CD4-positive, alpha-beta T cell (primary cell): ENCODE measurements at regions not wholly inside any gene's neighbourhood (a gene's known extent, or its start where the extent isn't known, plus 50 kb on each side); places are given as distances from the start of the nearest gene placed in this dataset.

Experiments used
- ATAC-seq: fragments of 200-7000 bp; cut with Tn5 transposase; one replicate; pipeline ENCODE4 v1.10.0; 2022; ENCODE audit warnings: mild to moderate bottlenecking; ENCODE audit not compliant: poor library complexity
- CTCF ChIA-PET: fragments of 350-600 bp; sonication (Branson Sonifier 250); formaldehyde crosslinking; loops from one replicate; lab custom pipeline; 2021; ENCODE audit warnings: antibody characterized with exemption, inconsistent platforms; lab: Charles Lee
- POLR2A ChIA-PET: fragments of 350-600 bp; sonication (Branson Sonifier 250); formaldehyde crosslinking; loops from one replicate; lab custom pipeline; 2021; ENCODE audit warnings: antibody characterized with exemption, inconsistent platforms; lab: Charles Lee
- DNase-seq, 14 experiments: peaks; one replicate each; pipeline ENCODE4 v3.0.0-alpha.2; 2013 to 2020; ENCODE audit warnings: mixed read lengths in 2 of 14
- H3K27ac ChIP-seq, 2 donors: one replicate each; pipeline versions ENCODE4 v1.5.1 to v1.7.0; 2013; ENCODE audit warnings: low read length in 2 of 2, low read depth in 1 of 2, mild to moderate bottlenecking in 1 of 2
- H3K27me3 ChIP-seq, 2 experiments: 1 replicate in 1 of 2; 2 replicates in 1 of 2; pipeline versions ENCODE4 v1.6.1 to v1.7.0; 2013; ENCODE audit warnings: low read length in 2 of 2, control low read depth in 1 of 2, mild to moderate bottlenecking in 1 of 2, moderate library complexity in 1 of 2; ENCODE audit not compliant: insufficient read depth in 2 of 2, control insufficient read depth in 1 of 2
- H3K36me3 ChIP-seq: one replicate; pipeline ENCODE4 v1.6.1; 2013; ENCODE audit warnings: low read length, control low read depth; ENCODE audit not compliant: insufficient read depth
- H3K4me1 ChIP-seq: one replicate; pipeline ENCODE4 v1.6.1; 2013; ENCODE audit warnings: low read length, control low read depth; ENCODE audit not compliant: insufficient read depth
- H3K4me3 ChIP-seq: one replicate; pipeline ENCODE4 v1.5.1; 2013; ENCODE audit warnings: mild to moderate bottlenecking, low read length, moderate library complexity
- H3K9me3 ChIP-seq, 2 experiments: 1 replicate in 1 of 2; 2 replicates in 1 of 2; pipeline versions ENCODE4 v1.6.1 to v1.7.0; 2013; ENCODE audit warnings: low read length in 2 of 2, mild to moderate bottlenecking in 2 of 2, control low read depth in 1 of 2, moderate library complexity in 1 of 2; ENCODE audit not compliant: control insufficient read depth in 1 of 2, insufficient read depth in 1 of 2
- H3K27ac Mint-ChIP-seq: one replicate; pipeline ENCODE4 v1.8.0; 2020; ENCODE audit warnings: mixed read lengths
- H3K27me3 Mint-ChIP-seq: one replicate; pipeline ENCODE4 v1.8.0; 2021; ENCODE audit warnings: mixed read lengths
- H3K36me3 Mint-ChIP-seq: one replicate; pipeline ENCODE4 v1.8.0; 2021; ENCODE audit warnings: low read depth, mixed read lengths
- H3K4me1 Mint-ChIP-seq: one replicate; pipeline ENCODE4 v1.8.0; 2021; ENCODE audit warnings: low read depth, mixed read lengths
- H3K4me3 Mint-ChIP-seq: one replicate; pipeline ENCODE4 v1.8.0; 2020; ENCODE audit warnings: mild to moderate bottlenecking, mixed read lengths
- H3K9me3 Mint-ChIP-seq: one replicate; pipeline ENCODE4 v1.8.0; 2020; ENCODE audit warnings: mixed read lengths
- CTCF ChIP-seq: fragments of 200-600 bp; IDR thresholded peaks from one replicate; pipeline ENCODE4 v1.8.0; 2022; ENCODE audit warnings: antibody characterized with exemption, mild to moderate bottlenecking
- intact Hi-C, 2 experiments: fragments of 100-400 bp; cut with DNase I in 1 of 2; cut with micrococcal nuclease in 1 of 2; formaldehyde crosslinking; loops; one replicate each; pipeline versions ENCODE4 v1.15.1 to v1.9.0; 2023 to 2025; cut with DNase I, micrococcal nuclease

- H3K4me1 ChIP-seq, result no peaks in the 10 kb centered on the region
- Mint-ChIP-seq H3K27ac (no peak overlapping the region), H3K27me3 (no peaks in the 10 kb centered on the region), H3K36me3 (no peaks in the 10 kb centered on the region), H3K4me3 (no peak overlapping the region), H3K4me1 (no peaks in the 10 kb centered on the region), H3K9me3 (no peaks in the 10 kb centered on the region)
- H3K9me3 ChIP-seq, result peaks cover 0 to 11% of the 10 kb centered on the region in 2 experiments
- intact Hi-C loops, result no loop called here
- POLR2A ChIA-PET, result no interaction called here
- no peak for DNase-seq
- ATAC-seq, result no peak
- no peak overlapping the region for H3K27ac ChIP-seq
- CTCF ChIA-PET, result no interaction called here
- H3K36me3 ChIP-seq, result no peaks in the 10 kb centered on the region
- H3K4me3 ChIP-seq, result no peak overlapping the region
- no peaks in the 10 kb centered on the region for H3K27me3 ChIP-seq
- no peak for TF ChIP-seq CTCF
Observed at GRCh38 chr7:153398370-153398769, 638.8 kb downstream of the ACTR3B start.

- ATAC-seq, result no peak
- H3K4me1 Mint-ChIP-seq, result no peaks in the 10 kb centered on the region
- no peak overlapping the region for H3K27ac Mint-ChIP-seq
Observed at GRCh38 chr7:153398789-153399553, 639.4 kb downstream of the ACTR3B start.

DNA sequence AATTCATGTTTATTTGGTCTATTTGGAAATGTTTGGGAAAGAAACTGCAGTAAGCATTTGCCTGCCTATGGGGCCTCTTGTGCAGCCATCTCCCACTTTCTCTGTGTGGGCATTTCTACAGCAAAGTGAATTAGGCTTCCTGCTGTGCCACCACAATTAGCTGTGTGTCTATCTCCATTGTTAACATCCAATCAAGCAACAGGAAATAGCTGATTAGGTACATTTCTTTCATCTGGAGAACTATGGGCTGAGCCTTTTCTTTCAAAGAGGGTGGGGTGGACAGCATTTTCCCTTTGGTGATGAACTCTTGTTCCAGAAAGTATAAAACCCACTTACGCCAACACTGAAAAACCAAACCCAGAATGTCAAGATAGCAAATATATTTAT is 640.0 kb downstream of the ACTR3B start:
- intact Hi-C loops, result no loop called here
- Histone ChIP-seq H3K36me3 (no peaks in the 10 kb centered on the region), H3K27ac (no peak overlapping the region), H3K27me3 (no peaks in the 10 kb centered on the region), H3K4me1 (no peaks in the 10 kb centered on the region), H3K9me3 (peaks cover 0 to 12% of the 10 kb centered on the region in 2 experiments), H3K4me3 (no peak overlapping the region)
- POLR2A ChIA-PET, result no interaction called here
- CTCF ChIA-PET, result no interaction called here
- ATAC-seq (no peak), DNase-seq (no peak)
- no peak overlapping the region for H3K4me3 Mint-ChIP-seq
- H3K36me3 Mint-ChIP-seq, result no peaks in the 10 kb centered on the region
- no peak for TF ChIP-seq CTCF
- H3K27ac Mint-ChIP-seq, result no peak overlapping the region
- no peaks in the 10 kb centered on the region for H3K4me1 Mint-ChIP-seq
- no peaks in the 10 kb centered on the region for H3K9me3 Mint-ChIP-seq
- H3K27me3 Mint-ChIP-seq, result no peaks in the 10 kb centered on the region

More at GRCh38 chr7:153398789-153399553, 639.4 kb downstream of the ACTR3B start:
- Mint-ChIP-seq H3K36me3 (no peaks in the 10 kb centered on the region), H3K4me3 (no peak overlapping the region), H3K27me3 (no peaks in the 10 kb centered on the region), H3K9me3 (no peaks in the 10 kb centered on the region)
- ChIA-PET CTCF (no interaction called here), POLR2A (no interaction called here)
- Histone ChIP-seq H3K4me3 (no peak overlapping the region), H3K9me3 (peaks cover 0 to 11% of the 10 kb centered on the region in 2 experiments), H3K36me3 (no peaks in the 10 kb centered on the region), H3K4me1 (no peaks in the 10 kb centered on the region), H3K27ac (no peak overlapping the region), H3K27me3 (no peaks in the 10 kb centered on the region)
- no peak for TF ChIP-seq CTCF
- intact Hi-C loops, result no loop called here
- no peak for DNase-seq
